ENCODE measurements at regions not wholly inside any gene's neighbourhood (a gene's known extent, or its start where the extent isn't known, plus 50 kb on each side); places are given as distances from the start of the nearest gene placed in this dataset.

- no peak for TF ChIP-seq CTCF (IDR thresholded peaks at IDR 0.05)
- no peak for TF ChIP-seq POLR2A (IDR thresholded peaks at IDR 0.05)
Measured at GRCh38 chr9:29439961-29440360, 1866.7 kb upstream of the C9orf72 start.

Measured in prostate gland (tissue), 2 donors.